MM.1S (cell line): ENCODE measurements at regions not wholly inside any gene's neighbourhood (a gene's known extent, or its start where the extent isn't known, plus 50 kb on each side); places are given as distances from the start of the nearest gene placed in this dataset.

ENCODE experiments used
- DNase-seq: peaks from one replicate; pipeline ENCODE4 v3.0.0-alpha.2; 2015
- H2AFZ ChIP-seq: fragments of 300-600 bp; sonication (generic); 2 replicates; pipeline ENCODE4 v1.6.0; 2016; ENCODE audit warnings: antibody characterized with exemption, low read length
- H3F3A ChIP-seq: fragments of 300-600 bp; sonication (generic); 2 replicates; pipeline ENCODE4 v1.6.1; 2016; ENCODE audit warnings: mild to moderate bottlenecking, antibody characterized with exemption, low read length, moderate library complexity, mixed read lengths; ENCODE audit not compliant: insufficient read depth
- H3K27ac ChIP-seq: fragments of 300-600 bp; sonication (generic); 2 replicates; pipeline ENCODE4 v1.5.1; 2016; ENCODE audit warnings: mild to moderate bottlenecking, low read length
- H3K27me3 ChIP-seq: fragments of 300-600 bp; sonication (generic); replicated peaks from 2 replicates; pipeline ENCODE4 v1.6.0; 2016; ENCODE audit warnings: low read length; ENCODE audit not compliant: insufficient read depth
- H3K36me3 ChIP-seq: fragments of 300-600 bp; sonication (generic); replicated peaks from 2 replicates; pipeline ENCODE4 v1.6.1; 2016; ENCODE audit warnings: mild to moderate bottlenecking, low read length, mixed read lengths; ENCODE audit not compliant: insufficient read depth
- H3K4me1 ChIP-seq: fragments of 300-600 bp; sonication (generic); 2 replicates; pipeline ENCODE4 v1.6.1; 2016; ENCODE audit warnings: low read length, mixed read lengths
- H3K4me2 ChIP-seq: fragments of 300-600 bp; sonication (generic); 2 replicates; pipeline ENCODE4 v1.6.0; 2016; ENCODE audit warnings: low read depth, low read length
- H3K4me3 ChIP-seq: fragments of 300-600 bp; sonication (generic); 2 replicates; pipeline ENCODE4 v1.5.1; 2016; ENCODE audit warnings: low read length, mixed read lengths
- H3K79me2 ChIP-seq: fragments of 300-600 bp; sonication (generic); 2 replicates; pipeline ENCODE4 v1.6.1; 2016; ENCODE audit warnings: mixed run types, low read length, mixed read lengths
- H3K9ac ChIP-seq: fragments of 300-600 bp; sonication (generic); 2 replicates; pipeline ENCODE4 v1.6.1; 2016; ENCODE audit warnings: low read length, mixed read lengths
- H3K9me2 ChIP-seq: fragments of 300-600 bp; sonication (generic); replicated peaks from 2 replicates; pipeline ENCODE4 v1.6.1; 2016; ENCODE audit warnings: mild to moderate bottlenecking, low read length, mixed read lengths; ENCODE audit not compliant: insufficient read depth
- H3K9me3 ChIP-seq: fragments of 300-600 bp; sonication (generic); replicated peaks from 2 replicates; pipeline ENCODE4 v1.6.1; 2016; ENCODE audit warnings: mild to moderate bottlenecking, low read length, mixed read lengths; ENCODE audit not compliant: insufficient read depth
- H4K20me1 ChIP-seq: fragments of 300-600 bp; sonication (generic); 2 replicates; pipeline ENCODE4 v1.6.1; 2016; ENCODE audit warnings: mild to moderate bottlenecking, low read length, moderate library complexity, mixed read lengths; ENCODE audit not compliant: insufficient read depth
- EZH2 ChIP-seq: fragments of 300-600 bp; sonication (generic); optimal IDR thresholded peaks from 2 replicates; pipeline ENCODE3; 2017; ENCODE audit warnings: low read depth, mild to moderate bottlenecking, antibody characterized with exemption, low read length, mixed read lengths
- EZH2phosphoT487 ChIP-seq: fragments of 300-600 bp; sonication (generic); IDR thresholded peaks from 2 replicates; pipeline ENCODE4 v1.6.1; 2018; ENCODE audit warnings: antibody characterized with exemption, low read length
- TF ChIP-seq, protein P1 (sequence below): fragments of 300-600 bp; sonication (generic); IDR thresholded peaks from 2 replicates; pipeline ENCODE4 v1.5.1; 2016; ENCODE audit warnings: antibody characterized with exemption, low read length, mixed read lengths

DNA sequence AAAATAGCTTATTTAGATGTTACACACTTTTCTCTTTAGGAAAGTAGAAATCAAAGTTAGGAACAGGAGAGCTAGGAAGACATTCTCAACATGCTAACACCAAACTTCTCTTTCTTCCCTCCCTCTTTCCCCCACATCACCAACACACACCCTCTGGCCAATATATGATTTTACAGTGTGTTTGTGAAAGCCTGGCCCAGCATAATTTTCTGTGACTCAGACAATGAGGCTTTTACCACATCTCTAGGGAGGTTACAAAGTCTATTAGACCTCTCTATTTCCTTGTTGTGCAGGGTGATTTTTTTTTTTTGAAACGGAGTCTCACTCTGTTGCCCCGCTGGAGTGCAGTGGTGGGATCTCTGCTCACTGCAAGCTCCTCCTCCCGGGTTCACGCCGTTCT is 189.9 kb downstream of the AASDH start:
- Histone ChIP-seq H4K20me1 (no peaks in the 10 kb centered on the region), H3F3A (no peaks in the 10 kb centered on the region), H2AFZ (no peak overlapping the region), H3K9me3 (no peaks in the 10 kb centered on the region), H3K79me2 (no peaks in the 10 kb centered on the region), H3K27me3 (no peaks in the 10 kb centered on the region), H3K36me3 (no peaks in the 10 kb centered on the region), H3K9ac (no peak overlapping the region), H3K27ac (no peak overlapping the region), H3K4me1 (no peaks in the 10 kb centered on the region), H3K9me2 (no peaks in the 10 kb centered on the region), H3K4me2 (no peak overlapping the region), H3K4me3 (no peak overlapping the region)
- TF ChIP-seq, protein P1, sequence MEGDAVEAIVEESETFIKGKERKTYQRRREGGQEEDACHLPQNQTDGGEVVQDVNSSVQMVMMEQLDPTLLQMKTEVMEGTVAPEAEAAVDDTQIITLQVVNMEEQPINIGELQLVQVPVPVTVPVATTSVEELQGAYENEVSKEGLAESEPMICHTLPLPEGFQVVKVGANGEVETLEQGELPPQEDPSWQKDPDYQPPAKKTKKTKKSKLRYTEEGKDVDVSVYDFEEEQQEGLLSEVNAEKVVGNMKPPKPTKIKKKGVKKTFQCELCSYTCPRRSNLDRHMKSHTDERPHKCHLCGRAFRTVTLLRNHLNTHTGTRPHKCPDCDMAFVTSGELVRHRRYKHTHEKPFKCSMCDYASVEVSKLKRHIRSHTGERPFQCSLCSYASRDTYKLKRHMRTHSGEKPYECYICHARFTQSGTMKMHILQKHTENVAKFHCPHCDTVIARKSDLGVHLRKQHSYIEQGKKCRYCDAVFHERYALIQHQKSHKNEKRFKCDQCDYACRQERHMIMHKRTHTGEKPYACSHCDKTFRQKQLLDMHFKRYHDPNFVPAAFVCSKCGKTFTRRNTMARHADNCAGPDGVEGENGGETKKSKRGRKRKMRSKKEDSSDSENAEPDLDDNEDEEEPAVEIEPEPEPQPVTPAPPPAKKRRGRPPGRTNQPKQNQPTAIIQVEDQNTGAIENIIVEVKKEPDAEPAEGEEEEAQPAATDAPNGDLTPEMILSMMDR: no peak
- no peak for TF ChIP-seq EZH2
- TF ChIP-seq EZH2phosphoT487: no peak
- no peak for DNase-seq

DNA sequence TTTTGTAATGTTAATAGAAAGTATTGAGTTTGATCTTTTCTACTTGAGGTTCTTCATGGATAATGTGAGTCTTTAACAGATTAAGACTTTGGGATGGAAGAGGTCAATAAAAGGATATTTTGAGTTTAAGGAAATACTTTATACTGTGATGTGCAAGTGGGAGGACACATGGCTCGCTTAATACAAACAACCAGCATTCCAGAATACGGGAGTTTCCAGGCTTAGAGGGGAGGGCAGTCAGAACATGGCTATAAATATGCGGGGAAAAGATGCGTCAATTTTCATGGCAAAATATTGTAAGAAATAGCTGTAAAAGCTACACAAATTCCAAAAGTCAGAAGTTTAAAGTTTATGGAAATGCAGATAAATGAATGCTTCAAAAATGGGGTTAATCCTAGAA is 192.3 kb downstream of the AASDH start:
- no peaks in the 10 kb centered on the region for H3K4me1 ChIP-seq
- H3K27me3 ChIP-seq: no peaks in the 10 kb centered on the region
- no peaks in the 10 kb centered on the region for H3F3A ChIP-seq
- H3K9ac ChIP-seq: no peak overlapping the region
- TF ChIP-seq EZH2: no peak
- no peak for TF ChIP-seq EZH2phosphoT487
- TF ChIP-seq, protein P1: no peak
- H3K9me2 ChIP-seq: no peaks in the 10 kb centered on the region
- no peak overlapping the region for H3K4me2 ChIP-seq
- H2AFZ ChIP-seq: no peak overlapping the region
- no peak overlapping the region for H3K4me3 ChIP-seq
- DNase-seq: no peak
- no peaks in the 10 kb centered on the region for H3K36me3 ChIP-seq
- no peaks in the 10 kb centered on the region for H3K79me2 ChIP-seq
- H3K9me3 ChIP-seq: no peaks in the 10 kb centered on the region
- H3K27ac ChIP-seq: no peak overlapping the region
- H4K20me1 ChIP-seq: no peaks in the 10 kb centered on the region

DNA sequence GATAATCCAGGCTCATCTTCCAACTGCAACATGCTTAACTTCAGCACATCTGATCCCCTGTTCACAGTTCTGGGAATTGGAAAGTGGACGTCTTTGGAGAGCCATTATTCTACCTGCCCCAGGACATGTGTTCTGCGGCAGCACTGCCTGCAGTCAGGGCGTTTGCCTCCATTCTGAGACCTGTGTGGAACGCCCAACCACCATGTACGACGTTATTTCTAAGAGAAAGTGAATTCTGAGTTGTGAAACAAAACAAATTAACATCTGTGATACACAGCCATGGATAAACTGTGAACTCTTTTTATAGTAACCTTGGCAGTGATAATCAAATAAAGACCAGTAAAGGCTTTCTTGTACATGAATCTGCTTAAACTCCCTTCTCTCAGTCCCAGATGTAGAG is 195.8 kb downstream of the AASDH start:
- no peaks in the 10 kb centered on the region for H3K4me1 ChIP-seq
- no peak overlapping the region for H3K27ac ChIP-seq
- no peaks in the 10 kb centered on the region for H3K79me2 ChIP-seq
- no peak for DNase-seq
- H3K9me3 ChIP-seq: no peaks in the 10 kb centered on the region
- H3K36me3 ChIP-seq: no peaks in the 10 kb centered on the region
- TF ChIP-seq, protein P1: no peak
- TF ChIP-seq EZH2phosphoT487 (no peak), EZH2 (no peak)
- no peaks in the 10 kb centered on the region for H3K9me2 ChIP-seq
- no peaks in the 10 kb centered on the region for H3F3A ChIP-seq
- no peak overlapping the region for H2AFZ ChIP-seq
- H3K4me3 ChIP-seq: no peak overlapping the region
- H3K4me2 ChIP-seq: no peak overlapping the region
- H3K27me3 ChIP-seq: no peaks in the 10 kb centered on the region
- H4K20me1 ChIP-seq: no peaks in the 10 kb centered on the region
- no peak overlapping the region for H3K9ac ChIP-seq
